ENCODE measurements at regions not wholly inside any gene's neighbourhood (a gene's known extent, or its start where the extent isn't known, plus 50 kb on each side); places are given as distances from the start of the nearest gene placed in this dataset.
"Not testable (repeated sequence)": the region's sequence is repeated elsewhere in the genome, so short reads cannot be mapped to it uniquely, and the experiment has no call there.

GRCh38 chr18:4631239-4631638 is 176.1 kb upstream of the DLGAP1 start:
- no peak for DNase-seq

DNA sequence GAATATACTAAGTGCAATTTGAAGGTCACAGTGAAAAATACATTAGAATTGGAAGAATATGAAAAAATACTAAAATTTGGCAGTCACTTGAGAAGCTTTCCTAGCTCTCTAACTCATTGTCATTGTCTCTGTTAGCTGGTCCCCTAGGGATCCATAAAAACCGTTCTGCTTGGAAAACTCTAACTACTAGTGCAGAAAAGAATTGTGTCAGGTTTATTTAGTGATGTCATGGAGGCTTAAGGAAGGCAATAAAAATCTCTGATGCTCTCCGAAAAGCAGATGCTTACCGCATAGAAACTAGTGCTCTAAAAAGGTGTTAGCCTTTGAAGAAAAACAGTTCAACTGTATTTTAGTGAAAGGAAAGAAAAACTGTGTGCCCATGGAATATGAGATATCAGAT is 150.1 kb upstream of the DLGAP1 start:
- DNase-seq, result no peak

- DNase-seq, result no peak
Measured at GRCh38 chr18:4603955-4604354, 148.8 kb upstream of the DLGAP1 start.

- DNase-seq, result no peak
Measured at GRCh38 chr18:4599312-4599711, 144.2 kb upstream of the DLGAP1 start.

- no peak for DNase-seq
Measured at GRCh38 chr18:4597301-4597700, 142.2 kb upstream of the DLGAP1 start.

GRCh38 chr18:4593895-4594294 is 138.8 kb upstream of the DLGAP1 start:
- no peak for DNase-seq

- no peak for DNase-seq
Measured at GRCh38 chr18:4593459-4593858, 138.4 kb upstream of the DLGAP1 start.

DNA sequence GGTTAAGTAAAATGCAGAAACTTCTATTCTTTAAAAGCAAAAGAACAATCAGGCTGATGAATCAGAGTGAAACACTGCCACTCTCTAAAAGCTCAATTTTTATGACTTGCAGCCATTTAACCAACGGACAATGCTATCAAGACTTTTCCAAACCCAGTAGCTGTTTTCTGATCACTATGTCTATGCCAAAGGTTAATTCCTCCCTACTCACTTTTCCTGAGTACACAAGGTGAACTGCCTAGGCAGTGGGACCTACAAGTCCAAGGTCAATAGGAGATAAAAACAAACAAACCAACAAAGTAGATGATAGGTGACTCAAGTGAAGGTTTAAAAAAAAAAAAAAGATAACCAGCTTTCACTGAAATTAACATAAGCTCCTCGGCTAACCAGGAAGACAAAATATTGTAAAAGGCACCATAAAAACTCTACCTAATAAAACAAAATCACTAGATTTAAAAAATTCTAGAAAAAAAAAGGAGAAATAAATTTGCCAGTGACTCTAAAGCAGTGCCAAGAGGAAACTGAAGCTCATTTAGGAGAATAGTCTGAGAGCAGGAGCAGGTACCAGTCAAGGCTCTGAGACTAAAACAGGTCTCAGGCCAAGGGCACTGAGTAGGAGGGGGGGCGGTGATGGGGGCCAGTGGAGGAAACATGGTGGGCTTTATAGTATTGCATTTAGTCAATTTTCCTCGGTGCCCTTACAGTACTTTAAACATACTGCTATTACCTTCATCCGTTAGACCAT is 134.1 kb upstream of the DLGAP1 start:
- DNase-seq, result no peak

GRCh38 chr18:4587204-4587603 is 132.1 kb upstream of the DLGAP1 start:
- DNase-seq, result no peak

DNA sequence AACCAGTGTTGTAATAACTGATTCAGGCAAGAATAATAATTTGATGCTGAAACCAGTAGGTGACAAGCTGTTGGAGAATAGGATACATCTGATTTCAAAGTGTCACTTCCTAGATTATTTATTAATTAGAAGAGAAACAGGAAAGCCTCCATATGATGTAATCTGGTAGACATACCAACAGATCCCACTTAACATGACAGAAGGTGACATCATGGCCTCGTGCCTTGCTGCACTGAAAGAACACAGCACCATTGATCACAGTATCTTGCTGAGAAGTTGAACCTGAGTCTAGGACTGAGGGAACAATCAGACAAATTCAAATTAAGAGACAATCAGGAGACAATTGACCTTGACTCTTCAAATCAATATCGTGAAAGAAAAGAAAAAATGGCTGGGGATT is 131.6 kb upstream of the DLGAP1 start:
- no peak for DNase-seq

GRCh38 chr18:4582431-4583335 is 127.6 kb upstream of the DLGAP1 start:
- no peak for DNase-seq

- no peak for DNase-seq
Measured at GRCh38 chr18:4581966-4582365, 126.9 kb upstream of the DLGAP1 start.

DNA sequence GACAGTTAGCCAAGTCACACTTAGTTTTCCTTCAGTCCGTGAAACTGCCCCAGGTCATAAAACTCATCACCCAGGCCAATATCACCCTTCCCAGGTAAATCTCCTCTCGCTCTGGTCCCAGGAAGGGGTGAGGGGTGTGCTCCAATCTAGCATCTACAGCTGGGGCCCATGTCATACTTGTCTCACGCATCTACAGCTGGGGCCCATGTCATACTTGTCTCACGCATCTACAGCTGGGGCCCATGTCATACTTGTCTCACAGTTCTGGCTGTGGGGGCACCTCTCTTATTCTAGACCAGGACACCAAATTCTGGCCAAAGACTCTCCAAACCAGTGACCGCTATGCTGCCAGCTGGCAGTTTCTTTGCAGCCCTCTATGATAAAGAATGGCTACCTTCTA is 123.3 kb upstream of the DLGAP1 start:
- DNase-seq, result no peak

GRCh38 chr18:4573735-4574134 is 118.6 kb upstream of the DLGAP1 start:
- DNase-seq, result no peak

GRCh38 chr18:4557502-4557901 is 102.4 kb upstream of the DLGAP1 start:
- DNase-seq, result no peak

DNA sequence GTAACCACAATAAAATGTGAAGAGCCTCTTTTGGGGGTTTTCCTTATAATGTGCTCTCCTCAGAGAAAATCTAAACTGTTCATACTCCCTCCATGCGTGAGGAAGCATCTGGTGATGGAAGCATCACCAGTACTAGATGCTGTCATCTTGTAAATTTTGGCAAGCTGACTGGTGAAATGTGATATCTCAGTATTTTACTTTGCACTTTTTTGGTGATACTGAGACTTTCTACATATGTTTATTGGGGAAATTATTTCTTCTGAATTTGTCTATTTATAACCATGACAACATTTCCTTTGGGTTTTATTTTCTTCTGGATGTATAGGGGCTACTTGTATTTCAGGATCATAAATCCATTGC is 95.9 kb upstream of the DLGAP1 start:
- no peak for DNase-seq

GRCh38 chr18:4549164-4549872 is 94.2 kb upstream of the DLGAP1 start:
- DNase-seq, result no peak

DNA sequence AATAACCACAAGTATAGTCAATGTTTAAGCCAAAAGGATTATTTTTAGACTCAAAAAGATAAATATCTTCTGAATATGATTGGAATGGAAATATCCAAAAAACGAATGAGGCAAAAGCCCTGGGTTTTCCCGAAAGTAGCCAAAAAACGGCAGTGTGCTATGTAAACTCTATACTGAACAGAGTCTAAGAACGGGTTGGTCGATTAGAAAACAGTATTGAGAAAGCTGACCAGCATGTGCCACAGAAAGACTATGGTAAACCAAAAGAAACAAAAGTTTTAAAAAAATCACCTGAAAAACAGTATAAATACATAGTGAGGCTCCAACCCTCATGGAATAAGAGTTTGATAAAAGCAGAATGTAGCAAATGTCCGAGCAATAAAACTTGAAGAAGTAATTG is 92.0 kb upstream of the DLGAP1 start:
- no peak for DNase-seq

DNA sequence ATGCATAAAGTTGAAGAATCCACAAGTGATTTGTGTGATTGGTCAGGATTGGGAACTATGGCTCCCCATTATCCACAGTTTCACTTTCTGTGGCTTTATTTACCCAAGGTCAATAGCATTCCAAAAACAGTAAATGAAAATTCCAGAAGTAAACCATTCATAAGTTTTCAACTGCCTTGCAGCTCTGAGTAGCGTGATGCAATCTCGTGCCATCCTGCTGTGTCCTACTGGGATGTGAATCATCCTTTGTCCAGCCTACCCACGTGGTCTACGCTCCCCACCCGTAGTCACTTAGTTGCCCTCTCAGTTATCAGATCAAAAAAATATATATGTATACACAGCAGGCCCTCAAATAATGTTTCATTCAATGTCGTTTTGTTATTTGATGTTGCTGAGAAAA is 89.0 kb upstream of the DLGAP1 start:
- no peak for DNase-seq

- DNase-seq, result no peak
Measured at GRCh38 chr18:4543711-4544110, 88.6 kb upstream of the DLGAP1 start.

DNA sequence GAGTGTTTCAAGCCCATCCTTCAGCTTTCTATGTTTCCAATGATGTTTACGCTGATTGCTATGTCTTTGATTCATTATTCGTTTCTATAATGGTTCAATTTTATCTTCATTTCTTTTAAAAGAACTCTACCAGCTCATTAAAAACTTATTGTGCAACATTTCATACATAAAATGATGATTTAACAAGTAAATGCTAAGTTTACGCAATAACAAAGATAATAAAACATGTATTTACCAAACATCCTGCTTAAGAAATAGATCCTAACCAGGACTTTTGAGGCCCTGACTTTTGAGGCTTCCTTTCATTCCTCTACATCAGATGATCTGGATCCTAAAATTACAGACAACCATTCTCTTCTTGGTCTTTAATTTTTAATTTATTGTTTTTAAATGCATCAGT is 86.5 kb upstream of the DLGAP1 start:
- DNase-seq, result no peak

DNA sequence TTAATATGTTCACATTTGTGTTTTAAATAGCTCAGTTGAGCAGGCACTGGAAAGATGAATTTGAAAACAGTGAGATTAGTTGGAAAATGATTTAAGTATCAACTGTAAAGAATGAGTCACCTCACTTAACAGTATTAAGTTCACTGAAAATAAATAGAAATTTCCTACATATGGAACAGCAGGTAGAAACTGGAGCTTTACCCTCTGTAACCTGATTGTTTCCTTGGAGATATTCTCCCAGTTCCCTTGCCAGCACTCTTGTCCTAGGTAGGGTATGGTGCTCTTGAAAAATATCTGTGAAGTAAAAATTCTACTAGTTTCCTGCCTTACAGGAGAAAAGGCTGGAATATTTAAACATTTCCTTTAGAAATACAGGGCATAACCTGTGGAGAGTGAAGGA is 81.3 kb upstream of the DLGAP1 start:
- no peak for DNase-seq

DNA sequence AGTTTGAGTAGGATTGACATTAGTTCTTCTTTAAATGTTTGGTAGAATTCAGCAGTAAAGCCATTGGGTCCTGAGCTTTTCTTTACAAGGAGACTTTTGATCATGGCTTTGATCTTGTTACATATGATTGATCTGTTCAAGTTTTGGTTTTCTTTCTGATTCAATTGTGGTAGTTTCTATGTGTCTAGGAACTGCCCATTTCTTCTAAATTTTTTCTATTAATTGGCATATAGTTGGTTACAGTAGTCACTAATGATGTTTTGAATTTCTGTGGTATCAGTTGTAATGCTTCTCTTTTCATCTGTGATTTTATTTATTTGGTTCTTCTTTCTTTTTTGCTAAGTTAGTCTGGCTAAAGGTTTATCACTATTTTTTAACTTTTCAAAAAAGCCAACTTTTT is 73.3 kb upstream of the DLGAP1 start:
- no peak for DNase-seq

- not testable (repeated sequence) for DNase-seq
Measured at GRCh38 chr18:4527826-4528225, 72.7 kb upstream of the DLGAP1 start.

All from activated gamma-delta T cell treated with Interleukin-2 at 50 U/mL for 16 hours (primary cell).